ENCODE measurements at regions not wholly inside any gene's neighbourhood (a gene's known extent, or its start where the extent isn't known, plus 50 kb on each side); places are given as distances from the start of the nearest gene placed in this dataset.
"Not testable (repeated sequence)": the region's sequence is repeated elsewhere in the genome, so short reads cannot be mapped to it uniquely, and the experiment has no call there.

DNA sequence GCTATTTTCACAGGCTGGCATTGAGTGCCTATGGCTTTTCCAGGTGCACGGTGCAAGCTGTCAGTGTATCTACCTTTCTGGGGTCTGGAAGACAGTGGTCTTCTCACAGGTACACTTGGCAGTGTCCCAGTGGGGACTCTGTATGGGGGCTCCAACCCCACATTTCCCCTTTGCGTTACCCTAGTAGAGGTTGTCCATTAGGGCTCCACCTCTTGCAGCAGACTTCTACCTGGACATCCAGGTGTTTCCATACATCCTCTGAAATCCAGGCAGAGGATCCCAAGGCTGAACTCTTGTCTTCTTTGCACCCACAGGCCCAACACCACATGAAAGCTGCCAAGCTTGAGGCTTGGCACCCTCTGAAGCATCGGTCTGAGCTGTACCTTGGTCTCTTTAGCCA, 735.7 kb upstream of the INTU start:
- DNase-seq: no peak

DNA sequence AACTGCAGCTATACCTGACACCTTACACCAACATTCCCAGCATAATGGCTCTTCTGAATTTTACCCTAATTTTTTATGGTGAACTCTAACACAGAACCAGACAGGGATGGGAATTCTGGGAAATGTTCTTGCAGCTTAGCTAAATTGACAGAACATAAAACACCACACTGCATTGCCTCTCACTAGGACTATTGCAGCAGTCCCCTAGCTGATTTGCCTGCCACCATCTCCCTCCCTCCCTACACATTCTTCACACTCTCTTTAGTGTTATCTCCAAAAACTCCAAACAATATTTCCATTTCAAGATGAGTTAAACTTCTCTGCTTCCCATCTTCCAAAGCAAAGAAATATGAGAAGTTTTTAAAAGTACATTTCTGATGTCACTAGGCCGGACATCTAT, 733.9 kb upstream of the INTU start:
- DNase-seq: no peak

DNA sequence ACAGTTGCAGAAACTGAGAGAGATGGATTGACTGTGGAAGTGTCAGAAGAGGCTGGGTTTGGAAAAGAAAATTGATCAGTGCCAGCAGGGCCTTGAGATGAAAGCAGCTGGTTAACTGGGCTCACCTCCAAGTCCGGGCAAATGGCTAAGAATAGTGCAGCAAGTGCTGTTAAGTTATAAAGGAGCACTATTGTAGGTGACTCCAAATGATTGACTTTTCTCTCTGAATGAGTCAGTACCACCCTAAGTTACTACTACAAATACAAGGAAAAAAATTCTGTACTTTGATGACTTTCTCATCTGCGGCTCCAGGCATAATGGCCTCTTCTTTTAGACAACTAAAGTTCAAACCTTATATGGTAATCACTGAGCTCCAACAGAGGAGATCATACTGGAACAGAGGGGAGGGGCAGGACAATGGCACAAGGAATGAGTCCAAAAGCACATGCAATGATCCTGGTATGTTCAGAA, 733.4 kb upstream of the INTU start:
- no peak for DNase-seq

DNA sequence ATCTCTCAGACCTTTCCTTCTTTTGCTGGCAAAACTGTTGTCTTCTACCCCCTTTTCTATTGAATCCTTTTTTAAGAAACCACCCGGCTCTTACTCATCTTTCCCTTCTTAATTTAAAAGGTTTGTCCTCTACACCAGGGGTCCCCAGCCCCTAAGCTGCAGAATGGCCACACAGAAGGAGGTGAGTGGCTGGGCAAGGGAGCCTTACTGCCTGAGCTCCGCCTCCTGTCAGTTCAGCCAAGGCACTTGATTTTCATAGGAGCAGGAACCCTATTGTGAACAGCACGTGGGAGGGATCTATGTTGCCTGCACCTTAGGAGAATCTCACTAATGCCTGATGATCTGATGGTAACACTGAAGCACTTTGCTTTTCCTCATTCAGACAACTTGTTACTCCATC, 726.3 kb upstream of the INTU start:
- DNase-seq: no peak

DNA sequence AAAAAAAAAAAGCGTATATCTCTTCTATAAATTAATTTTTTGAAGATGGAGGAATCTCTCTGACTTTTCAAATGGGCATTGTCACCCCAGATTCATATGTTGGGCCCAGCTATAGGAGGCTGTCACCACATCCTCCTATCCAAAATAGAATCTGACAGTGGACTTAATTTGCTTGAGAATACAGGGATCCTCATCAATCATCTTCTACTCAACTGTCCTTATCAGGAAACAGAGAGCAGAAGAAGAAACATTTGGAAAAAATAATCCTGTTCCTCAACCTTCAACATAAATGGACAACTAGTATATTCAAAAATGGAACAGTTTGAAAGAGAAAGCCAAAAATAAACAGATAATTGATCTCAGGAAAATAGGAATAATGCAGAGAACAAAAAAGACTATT, 725.4 kb upstream of the INTU start:
- DNase-seq: no peak

DNA sequence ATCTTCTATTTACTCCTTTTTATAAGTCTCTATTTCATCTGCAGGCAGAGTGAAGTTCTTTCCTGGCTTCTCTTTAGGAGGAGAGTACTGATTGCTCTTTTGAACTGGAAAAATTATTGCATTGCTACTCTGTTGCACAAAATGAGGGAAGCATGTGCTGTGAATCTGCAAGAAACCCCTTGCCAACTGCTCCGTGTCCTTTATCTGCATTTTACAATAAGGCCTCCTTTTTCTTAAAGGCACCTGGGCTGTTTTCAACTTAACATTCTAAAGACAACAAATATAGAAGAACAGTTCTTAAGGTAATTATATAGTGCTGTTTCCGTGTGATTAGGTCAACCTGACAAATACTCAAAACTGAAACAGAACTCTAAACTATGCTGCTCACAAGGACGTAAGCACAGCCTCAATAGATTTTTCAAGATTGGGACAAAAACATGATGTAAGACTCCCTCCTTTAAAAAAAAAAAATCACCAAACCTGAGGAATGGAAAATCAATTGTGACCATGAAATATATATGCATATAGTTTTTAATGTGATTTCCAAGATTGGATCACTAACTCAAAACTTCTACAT, 716.6 kb upstream of the INTU start:
- no peak for DNase-seq

DNA sequence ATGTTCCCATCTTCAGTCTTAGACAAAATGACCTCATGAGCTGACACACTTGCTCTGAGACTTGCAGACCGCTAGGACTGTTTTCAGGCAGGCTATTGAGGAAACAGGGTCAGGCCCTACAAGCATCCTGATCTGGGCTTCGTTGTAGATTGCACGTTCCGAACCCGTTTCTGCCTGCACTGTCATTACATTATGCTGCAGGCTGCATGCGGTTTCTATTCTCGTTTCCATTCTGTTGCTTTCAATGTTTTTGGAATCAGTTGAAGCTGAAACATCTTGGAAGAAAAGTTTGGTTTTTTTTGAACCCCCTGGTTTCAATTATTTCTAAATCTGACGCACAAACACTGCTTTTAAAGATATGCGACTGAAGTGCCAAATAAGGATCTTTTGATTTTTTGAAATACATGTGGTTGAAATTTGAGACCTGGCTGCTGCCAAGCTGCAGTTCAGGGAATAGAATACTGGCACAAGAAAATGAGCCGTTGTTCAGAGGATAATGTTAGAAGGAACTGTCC, 716.1 kb upstream of the INTU start:
- DNase-seq: no peak

DNA sequence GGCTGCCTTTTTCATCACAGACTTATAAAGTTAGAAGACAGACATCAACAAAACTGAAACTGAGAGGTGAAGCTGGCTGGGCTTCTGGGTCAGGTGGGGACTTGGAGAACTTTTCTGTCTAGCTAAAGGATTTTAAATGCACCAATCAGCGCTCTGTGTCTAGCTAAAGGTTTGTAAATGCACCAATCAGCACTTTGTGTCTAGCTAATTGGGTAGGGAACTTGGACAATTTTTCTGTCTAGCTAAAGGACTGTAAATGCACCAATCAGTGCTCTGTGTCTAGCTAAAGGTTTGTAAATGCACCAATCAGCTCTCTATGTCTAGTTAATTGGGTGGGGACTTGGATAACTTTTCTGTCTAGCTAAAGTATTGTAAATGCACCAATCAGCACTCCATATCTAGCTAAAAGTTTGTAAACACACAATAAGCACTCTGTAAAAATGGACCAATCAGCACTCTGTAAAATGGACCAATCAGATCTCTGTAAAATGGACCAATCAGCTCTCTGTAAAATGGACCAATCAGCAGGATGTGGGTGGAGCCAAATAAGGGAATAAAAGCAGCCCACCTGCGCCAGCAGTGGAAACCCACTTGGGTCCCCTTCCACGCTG, 710.3 kb upstream of the INTU start:
- not testable (repeated sequence) for DNase-seq

DNA sequence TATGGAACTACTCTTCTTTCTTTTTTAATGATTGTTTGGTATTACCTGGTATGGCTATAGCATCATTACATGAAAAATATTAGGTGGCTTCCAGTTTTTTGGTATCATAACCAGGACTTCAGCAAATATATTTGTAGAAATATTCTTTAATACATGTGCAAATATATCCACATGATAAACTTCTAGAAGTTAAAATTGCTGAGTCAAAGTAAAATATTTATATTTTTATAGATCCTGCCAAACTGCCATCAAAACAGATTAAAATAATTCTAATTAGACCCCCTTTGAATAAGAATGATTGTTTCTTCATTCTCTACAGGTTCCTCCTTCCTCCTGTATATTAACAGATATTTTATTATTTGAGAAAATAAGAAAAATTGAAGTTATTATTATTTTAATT, 708.5 kb upstream of the INTU start:
- no peak for DNase-seq

DNA sequence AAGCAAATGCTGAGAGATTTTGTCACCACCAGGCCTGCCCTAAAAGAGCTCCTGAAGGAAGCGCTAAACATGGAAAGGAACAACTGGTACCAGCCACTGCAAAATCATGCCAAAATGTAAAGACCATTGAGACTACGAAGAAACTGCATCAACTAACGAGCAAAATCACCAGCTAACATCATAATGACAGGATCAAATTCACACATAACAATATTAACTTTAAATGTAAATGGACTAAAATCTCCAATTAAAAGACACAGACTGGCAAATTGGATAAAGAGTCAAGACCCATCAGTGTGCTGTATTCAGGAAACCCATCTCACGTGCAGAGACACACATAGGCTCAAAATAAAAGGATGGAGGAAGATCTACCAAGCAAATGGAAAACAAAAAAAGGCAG, 702.7 kb upstream of the INTU start:
- not testable (repeated sequence) for DNase-seq

DNA sequence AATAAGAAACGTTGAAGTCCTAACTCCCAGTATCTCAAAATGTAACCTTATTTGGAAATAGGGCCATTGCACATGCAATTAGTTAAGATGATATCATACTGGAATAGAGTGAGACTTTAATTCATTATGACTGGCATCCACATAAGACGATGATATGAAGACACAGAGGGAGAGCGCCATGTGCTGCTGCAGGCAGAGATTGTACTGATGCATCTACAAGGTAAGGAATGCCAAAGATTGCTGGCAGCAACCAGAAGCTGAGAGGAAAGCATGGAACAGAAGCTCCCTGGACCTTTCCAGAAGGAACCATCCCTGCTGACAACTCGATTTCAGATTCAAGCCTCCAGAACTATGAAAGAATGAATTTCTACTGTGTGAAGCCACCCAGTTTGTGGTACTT, 697.0 kb upstream of the INTU start:
- DNase-seq: no peak

DNA sequence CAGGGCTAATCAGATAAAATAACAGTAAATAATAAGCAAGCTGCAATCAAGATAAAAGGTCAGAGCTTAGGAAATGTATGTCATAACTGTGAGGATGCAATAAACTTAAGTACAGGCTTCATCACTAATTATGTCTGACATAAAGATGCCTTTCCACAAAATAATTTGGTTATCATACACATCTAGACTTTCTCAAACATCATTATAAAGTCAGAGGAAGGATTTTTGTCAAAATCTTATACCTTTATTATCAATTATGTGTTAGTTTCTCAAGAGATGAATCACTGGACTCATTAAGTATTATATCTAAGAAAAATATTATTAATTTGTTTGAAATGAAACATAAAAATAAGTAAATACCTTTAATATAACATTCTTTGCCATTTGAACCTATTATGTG, 695.4 kb upstream of the INTU start:
- DNase-seq: no peak

DNA sequence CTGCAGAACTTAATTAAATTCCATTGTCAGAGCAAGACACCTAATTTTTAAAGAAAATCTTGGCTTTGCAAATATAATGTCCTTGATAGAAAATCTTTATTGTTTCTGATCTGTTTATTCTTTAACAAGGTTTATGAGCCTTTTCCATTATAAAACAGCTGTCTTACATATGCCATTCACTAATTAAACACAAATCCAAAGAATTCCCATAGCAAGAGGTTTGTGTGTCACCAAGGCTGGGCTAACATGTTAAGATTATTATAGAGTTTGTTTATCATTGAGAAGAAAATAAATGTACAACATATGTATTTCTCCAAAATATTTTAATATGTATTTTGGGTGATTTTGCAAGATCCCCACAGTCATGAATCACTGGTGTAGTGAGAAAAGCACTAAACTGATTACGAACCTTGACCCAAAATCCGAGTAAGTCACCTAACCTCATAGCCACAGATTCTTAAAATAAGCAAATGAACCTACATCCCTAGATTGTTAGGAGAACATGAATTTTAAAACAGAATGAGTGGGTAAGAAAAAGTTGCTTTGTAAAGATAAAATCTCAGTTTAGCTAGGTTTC, 694.8 kb upstream of the INTU start:
- no peak for DNase-seq

DNA sequence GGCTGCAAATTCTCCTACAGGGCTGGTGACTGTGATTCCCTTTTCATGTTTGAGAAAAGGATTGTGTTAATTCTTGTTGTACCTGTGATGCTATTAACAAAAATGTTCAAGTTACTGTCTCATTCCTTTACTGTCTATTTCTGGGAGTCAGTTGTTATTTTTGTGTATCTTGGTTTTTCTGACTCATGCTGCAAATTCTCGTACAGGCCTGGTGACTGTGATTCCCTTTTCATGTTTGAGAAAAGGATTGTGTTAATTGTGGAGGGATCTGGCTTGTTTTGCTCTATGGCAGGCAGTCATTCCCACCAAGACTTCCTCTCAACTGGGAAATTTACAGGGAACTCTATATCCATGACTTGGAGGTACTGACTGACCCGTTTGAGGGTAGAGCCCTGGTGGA, 693.4 kb upstream of the INTU start:
- no peak for DNase-seq

DNA sequence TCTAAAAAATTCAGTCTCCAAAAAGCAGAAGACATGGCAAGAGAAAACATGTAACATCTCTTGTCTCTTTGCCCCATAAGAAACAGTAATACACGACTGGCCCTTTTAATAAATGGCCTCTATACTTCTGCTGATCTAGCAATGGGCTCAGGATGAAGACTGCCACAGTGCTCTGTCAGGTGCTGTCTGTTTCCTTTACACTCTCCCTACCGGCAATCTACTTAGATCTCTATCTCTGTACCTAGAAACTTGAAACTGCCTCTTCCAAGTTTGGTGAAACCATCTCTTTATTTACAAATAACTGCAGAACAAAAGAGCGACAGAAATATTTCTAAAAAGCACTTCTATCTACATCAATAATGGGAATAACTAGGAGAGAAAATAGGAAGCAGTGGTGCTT, 685.2 kb upstream of the INTU start:
- DNase-seq: no peak

DNA sequence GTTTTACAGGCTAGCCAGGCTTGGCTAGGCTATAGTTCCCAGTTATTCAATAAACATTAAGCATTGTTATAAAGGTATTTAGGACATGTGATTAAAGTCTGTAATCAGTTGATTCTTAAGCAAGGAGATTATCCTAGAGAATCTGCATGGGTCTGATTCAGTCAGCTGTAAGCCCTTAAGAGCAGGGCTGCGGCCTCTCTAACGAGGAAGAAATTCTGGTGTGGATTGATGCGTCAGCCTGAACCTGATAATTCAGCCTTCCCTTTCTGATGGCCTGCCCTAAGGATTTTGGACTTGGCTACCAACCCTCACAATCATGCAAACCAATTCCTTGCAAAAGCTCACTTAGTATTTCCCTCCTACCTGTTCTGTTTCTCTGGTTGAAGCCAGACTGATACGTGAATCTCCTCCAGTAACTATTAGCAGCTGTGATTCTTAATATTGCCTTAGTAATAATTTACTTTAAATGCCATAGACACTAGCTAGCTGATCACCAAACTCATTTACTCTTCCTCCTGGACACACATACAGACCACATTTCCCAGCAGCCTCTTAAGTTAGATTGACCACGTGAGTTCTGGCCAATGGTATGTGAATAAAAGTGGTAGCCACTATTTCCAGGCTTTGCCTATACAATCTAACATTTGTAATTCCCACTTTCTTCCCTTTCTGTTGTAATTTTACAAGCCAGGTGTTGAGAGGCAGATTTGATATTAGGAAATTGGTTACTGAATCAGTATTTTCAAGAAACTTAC, 678.0 kb upstream of the INTU start:
- DNase-seq: no peak

DNA sequence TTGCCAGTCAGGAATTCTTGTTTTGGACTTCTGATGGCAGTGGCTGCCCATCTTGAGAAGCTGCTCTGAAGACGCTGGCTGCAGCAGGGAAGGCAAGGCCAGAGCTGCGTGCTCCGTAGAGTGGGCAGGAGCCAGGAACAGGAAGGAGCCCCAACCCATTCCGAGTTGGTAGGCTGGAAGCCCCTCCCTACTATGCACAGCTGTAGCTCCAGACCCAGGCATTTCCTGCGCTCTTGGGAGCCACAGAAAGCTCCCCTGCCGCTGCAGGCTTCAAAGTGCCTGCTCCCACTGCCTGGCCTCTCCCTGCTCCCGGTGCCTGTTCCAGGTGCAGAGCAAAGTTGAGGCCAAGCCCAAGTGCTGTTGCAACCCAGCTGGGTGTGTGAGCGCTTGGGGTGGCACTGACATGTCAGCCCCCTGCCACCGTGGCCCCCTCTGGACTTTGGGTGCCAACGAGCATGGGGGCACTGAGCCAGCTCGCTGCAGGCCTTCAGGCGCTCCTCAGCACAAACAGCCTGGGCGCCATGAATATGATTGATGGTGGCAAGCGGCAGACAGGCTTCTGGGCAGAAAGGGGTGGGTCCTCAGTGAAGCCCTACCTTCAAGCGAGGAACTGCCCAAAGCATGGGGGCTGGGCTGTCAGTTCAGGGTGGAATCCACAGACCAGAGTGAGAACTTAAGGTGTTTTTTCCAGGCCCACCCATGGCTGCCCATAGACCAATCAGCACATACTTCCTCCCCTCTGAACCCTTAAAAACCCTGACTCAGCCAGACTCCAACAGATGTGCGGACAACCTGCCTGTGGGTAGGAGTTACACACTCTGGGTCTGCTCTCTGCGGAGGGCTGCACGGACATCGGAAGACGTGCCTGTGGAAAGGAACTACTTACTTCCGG, 677.2 kb upstream of the INTU start:
- no peak for DNase-seq

DNA sequence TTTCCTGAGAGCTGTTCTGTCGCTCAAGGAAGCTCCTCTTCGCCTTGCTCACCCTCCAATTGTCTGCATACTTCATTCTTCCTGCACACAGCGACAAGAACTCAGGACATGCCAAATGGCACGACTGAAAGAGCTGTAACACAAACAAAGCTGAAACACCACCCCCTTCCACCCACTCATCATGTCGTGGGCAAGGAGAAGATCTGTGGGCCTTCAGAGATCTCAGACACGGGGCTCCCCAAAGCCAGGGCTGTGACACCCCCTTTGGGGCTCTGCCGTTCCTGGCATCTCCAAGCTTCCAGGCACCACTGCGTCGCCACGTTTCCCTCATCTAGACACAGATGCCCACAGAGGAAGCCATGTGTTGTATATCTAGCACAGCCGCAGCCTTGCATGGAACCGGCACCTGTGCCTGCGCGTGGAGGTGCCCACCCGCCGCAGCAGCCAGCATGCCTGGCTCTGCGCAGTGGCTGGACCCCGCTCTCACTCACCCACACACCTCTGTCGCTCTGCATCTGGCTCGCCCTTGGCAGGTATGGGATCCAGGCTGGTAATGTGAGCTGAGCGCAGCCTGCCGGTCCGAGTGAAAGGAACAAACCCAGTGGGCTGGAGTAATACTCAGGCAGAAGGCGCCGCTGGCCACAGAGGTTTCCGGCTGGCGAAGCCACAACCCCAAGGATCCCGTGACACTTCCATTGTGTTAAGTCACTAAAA, 676.4 kb upstream of the INTU start:
- no peak for DNase-seq

DNA sequence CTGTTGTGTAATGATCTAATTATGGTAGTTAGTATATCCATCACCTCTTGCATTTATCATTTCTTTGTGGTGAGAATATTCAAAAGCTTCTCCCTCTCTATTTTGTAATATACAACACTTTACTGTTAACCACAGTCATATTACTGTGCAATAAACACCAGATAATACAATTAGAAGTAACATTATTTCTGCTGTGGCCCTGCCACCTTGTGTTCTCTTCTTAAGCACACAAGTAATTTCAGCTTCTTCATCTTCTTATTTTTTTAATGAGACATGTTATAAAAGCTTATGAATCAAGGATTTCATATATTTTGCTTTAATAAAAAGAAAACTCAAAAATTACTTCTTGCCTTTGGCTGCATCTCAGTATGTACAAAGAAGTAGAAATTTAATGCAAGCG, 675.2 kb upstream of the INTU start:
- no peak for DNase-seq

DNA sequence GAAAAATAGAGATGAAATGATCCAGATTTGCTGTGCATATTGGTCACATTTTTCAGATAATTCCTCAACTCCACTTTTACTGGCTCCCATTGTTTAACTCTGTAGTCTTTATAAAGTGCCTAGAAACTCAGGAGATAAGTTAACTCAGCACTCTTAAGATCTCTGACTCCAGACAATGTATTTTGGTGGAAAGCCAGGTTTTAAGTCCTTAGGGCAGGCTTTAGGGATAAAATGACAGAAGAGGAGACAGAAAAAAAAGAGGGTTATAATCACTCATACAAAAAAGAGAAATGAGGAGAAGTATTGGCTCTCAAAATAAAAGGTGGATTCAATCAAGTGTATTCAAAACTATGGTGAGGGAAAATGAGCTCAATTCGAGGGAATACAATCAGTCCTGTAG, 674.8 kb upstream of the INTU start:
- DNase-seq: no peak

DNA sequence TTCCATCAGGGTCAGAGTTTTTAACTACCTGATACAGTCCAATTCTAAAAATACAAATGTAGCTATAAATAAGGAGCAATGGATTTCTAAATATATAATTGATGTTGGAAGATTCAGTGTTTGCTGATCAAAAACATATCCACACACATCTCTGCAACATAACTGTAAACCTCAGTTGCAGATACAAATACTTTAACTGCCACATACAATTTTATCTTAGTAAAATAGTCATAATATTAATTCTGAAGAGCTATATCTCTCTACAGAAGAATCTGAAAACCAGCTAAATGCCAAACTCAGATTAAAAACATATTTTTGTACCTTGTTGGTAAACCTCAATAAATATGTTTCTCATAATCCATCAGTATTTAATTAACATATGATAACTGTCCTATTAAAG, 674.3 kb upstream of the INTU start:
- DNase-seq: no peak

Data from T-helper 1 cell (primary cell).